ENCODE measurements at regions not wholly inside any gene's neighbourhood (a gene's known extent, or its start where the extent isn't known, plus 50 kb on each side); places are given as distances from the start of the nearest gene placed in this dataset.

GRCh38 chr5:74404574-74405508 is 235.7 kb downstream of the ENC1 start:
- no peak overlapping the region for H2AFZ ChIP-seq (ENCODE audit: low read depth, low read length)
- no peaks in the 10 kb centered on the region for H3K27me3 ChIP-seq (ENCODE audit: insufficient read depth, low read length)
- no peaks in the 10 kb centered on the region for H3K36me3 ChIP-seq (ENCODE audit: insufficient read depth, low read length)
- no peaks in the 10 kb centered on the region for H3K9me3 ChIP-seq (ENCODE audit: low read length)
- H3K4me3 ChIP-seq (ENCODE audit: low read length): no peak overlapping the region
- peaks cover 25% of the 10 kb centered on the region for H3K4me1 ChIP-seq (ENCODE audit: insufficient read depth, low read length)

DNA sequence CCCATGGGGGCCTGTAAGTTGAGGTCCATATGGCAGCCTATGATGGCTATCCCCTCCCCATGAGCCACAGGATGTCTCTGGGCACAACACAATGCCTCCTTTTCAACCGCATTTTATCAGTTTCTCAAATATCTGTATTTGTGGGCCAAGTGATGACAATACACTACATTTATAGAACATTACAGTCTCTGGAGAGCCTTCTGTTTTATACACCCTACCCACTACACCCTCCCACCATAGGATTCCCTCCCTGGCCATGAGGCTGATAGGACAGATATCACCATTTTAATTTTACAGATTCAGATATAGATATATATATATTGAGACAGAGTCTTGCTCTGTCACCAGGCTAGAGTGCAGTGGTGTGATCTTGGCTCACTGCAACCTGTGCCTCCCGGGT is 236.8 kb downstream of the ENC1 start:
- H3K9me3 ChIP-seq (ENCODE audit: low read length): peaks cover 3% of the 10 kb centered on the region
- no peak overlapping the region for H2AFZ ChIP-seq (ENCODE audit: low read depth, low read length)
- peaks cover 25% of the 10 kb centered on the region for H3K4me1 ChIP-seq (ENCODE audit: insufficient read depth, low read length)
- no peak overlapping the region for H3K4me3 ChIP-seq (ENCODE audit: low read length)
- H3K36me3 ChIP-seq (ENCODE audit: insufficient read depth, low read length): no peaks in the 10 kb centered on the region
- no peaks in the 10 kb centered on the region for H3K27me3 ChIP-seq (ENCODE audit: insufficient read depth, low read length)

DNA sequence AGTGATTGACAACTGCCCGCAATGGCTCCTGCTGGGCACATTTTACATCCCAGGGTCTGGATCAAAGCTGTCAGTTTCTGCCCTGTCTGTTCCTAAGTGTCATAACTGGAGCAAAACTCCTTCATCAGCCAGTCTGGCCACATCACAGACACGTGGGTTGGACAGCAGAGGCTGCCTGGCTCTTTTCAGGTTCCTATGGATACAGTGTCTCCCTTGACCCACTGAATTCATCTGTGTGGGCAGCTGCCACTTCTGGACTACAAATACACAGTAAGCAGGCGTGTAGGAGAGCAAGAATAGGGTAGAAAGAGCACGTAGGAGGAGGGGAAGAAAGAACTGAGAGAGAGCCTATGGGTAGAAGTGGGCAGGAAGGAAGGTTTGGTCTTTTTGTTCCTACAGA is 238.0 kb downstream of the ENC1 start:
- Histone ChIP-seq H3K4me3 (ENCODE audit: low read length) (no peak overlapping the region), H3K36me3 (ENCODE audit: insufficient read depth, low read length) (no peaks in the 10 kb centered on the region), H3K9me3 (ENCODE audit: low read length) (peaks cover 3% of the 10 kb centered on the region), H2AFZ (ENCODE audit: low read depth, low read length) (no peak overlapping the region), H3K27me3 (ENCODE audit: insufficient read depth, low read length) (no peaks in the 10 kb centered on the region), H3K4me1 (ENCODE audit: insufficient read depth, low read length) (peaks cover 25% of the 10 kb centered on the region)

GRCh38 chr5:74401946-74402320 is 238.6 kb downstream of the ENC1 start:
- H3K4me3 ChIP-seq (ENCODE audit: low read length): no peak overlapping the region
- peaks cover 3% of the 10 kb centered on the region for H3K9me3 ChIP-seq (ENCODE audit: low read length)
- H2AFZ ChIP-seq (ENCODE audit: low read depth, low read length): no peak overlapping the region
- H3K4me1 ChIP-seq (ENCODE audit: insufficient read depth, low read length): peaks cover 29% of the 10 kb centered on the region
- H3K27me3 ChIP-seq (ENCODE audit: insufficient read depth, low read length): no peaks in the 10 kb centered on the region
- H3K36me3 ChIP-seq (ENCODE audit: insufficient read depth, low read length): no peaks in the 10 kb centered on the region

GRCh38 chr5:74401281-74401945 is 239.1 kb downstream of the ENC1 start:
- peaks cover 34% of the 10 kb centered on the region for H3K4me1 ChIP-seq (ENCODE audit: insufficient read depth, low read length)
- H3K4me3 ChIP-seq (ENCODE audit: low read length): no peak overlapping the region
- no peaks in the 10 kb centered on the region for H3K27me3 ChIP-seq (ENCODE audit: insufficient read depth, low read length)
- no peaks in the 10 kb centered on the region for H3K36me3 ChIP-seq (ENCODE audit: insufficient read depth, low read length)
- H3K9me3 ChIP-seq (ENCODE audit: low read length): peaks cover 3% of the 10 kb centered on the region
- H2AFZ ChIP-seq (ENCODE audit: low read depth, low read length): no peak overlapping the region

GRCh38 chr5:74400067-74400466 is 240.5 kb downstream of the ENC1 start:
- no peaks in the 10 kb centered on the region for H3K36me3 ChIP-seq (ENCODE audit: insufficient read depth, low read length)
- peaks cover 3% of the 10 kb centered on the region for H3K9me3 ChIP-seq (ENCODE audit: low read length)
- no peak overlapping the region for H2AFZ ChIP-seq (ENCODE audit: low read depth, low read length)
- H3K4me1 ChIP-seq (ENCODE audit: insufficient read depth, low read length): peaks cover 35% of the 10 kb centered on the region
- no peak overlapping the region for H3K4me3 ChIP-seq (ENCODE audit: low read length)
- no peaks in the 10 kb centered on the region for H3K27me3 ChIP-seq (ENCODE audit: insufficient read depth, low read length)

DNA sequence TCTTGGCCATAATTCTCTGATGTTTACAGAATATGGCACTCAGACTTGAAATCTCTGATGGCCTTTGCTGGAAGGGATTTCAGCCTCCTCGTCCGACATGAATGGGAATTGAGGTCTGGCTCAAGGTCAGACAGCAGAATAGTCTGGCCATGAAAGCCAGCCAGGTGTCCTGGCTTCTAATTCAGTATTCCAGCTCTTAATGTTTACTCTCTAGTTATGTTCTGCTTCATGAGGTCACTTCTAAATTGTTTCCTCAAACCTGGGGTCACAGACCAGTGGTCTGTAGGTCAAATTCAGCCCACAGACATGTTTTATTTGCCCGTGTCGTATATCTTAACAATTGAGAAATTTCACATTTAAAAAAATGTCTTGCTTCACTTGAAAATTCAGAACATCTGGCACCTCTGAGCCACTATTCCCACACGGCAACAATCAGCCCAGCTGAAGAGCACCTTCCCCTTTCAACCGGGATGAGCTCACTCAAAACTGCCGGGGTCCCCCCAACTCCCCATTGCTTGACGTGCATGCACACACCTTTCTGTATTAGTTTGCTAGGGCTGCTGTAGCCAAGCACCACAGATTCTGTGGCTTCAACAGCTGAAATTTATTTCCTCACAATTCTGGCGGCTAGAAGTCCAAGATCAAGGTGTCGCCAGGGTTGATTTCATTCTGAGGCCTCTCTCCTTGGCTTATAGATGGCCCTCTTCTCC is 243.5 kb downstream of the ENC1 start:
- no peaks in the 10 kb centered on the region for H3K27me3 ChIP-seq (ENCODE audit: insufficient read depth, low read length)
- H2AFZ ChIP-seq (ENCODE audit: low read depth, low read length): no peak overlapping the region
- no peak overlapping the region for H3K4me3 ChIP-seq (ENCODE audit: low read length)
- H3K36me3 ChIP-seq (ENCODE audit: insufficient read depth, low read length): no peaks in the 10 kb centered on the region
- H3K9me3 ChIP-seq (ENCODE audit: low read length): peaks cover 3% of the 10 kb centered on the region
- peaks cover 19% of the 10 kb centered on the region for H3K4me1 ChIP-seq (ENCODE audit: insufficient read depth, low read length)

- H2AFZ ChIP-seq (ENCODE audit: low read depth, low read length): no peak overlapping the region
- peaks cover 10% of the 10 kb centered on the region for H3K4me1 ChIP-seq (ENCODE audit: insufficient read depth, low read length)
- H3K36me3 ChIP-seq (ENCODE audit: insufficient read depth, low read length): no peaks in the 10 kb centered on the region
- no peak overlapping the region for H3K4me3 ChIP-seq (ENCODE audit: low read length)
- H3K9me3 ChIP-seq (ENCODE audit: low read length): peaks cover 3% of the 10 kb centered on the region
- H3K27me3 ChIP-seq (ENCODE audit: insufficient read depth, low read length): no peaks in the 10 kb centered on the region
These were observed 245.3 kb downstream of the ENC1 start for GRCh38 chr5:74394916-74395880.

- no peaks in the 10 kb centered on the region for H3K27me3 ChIP-seq (ENCODE audit: insufficient read depth, low read length)
- H2AFZ ChIP-seq (ENCODE audit: low read depth, low read length): no peak overlapping the region
- H3K36me3 ChIP-seq (ENCODE audit: insufficient read depth, low read length): no peaks in the 10 kb centered on the region
- peaks cover 3% of the 10 kb centered on the region for H3K9me3 ChIP-seq (ENCODE audit: low read length)
- H3K4me1 ChIP-seq (ENCODE audit: insufficient read depth, low read length): peaks cover 10% of the 10 kb centered on the region
- no peak overlapping the region for H3K4me3 ChIP-seq (ENCODE audit: low read length)
These were observed 246.0 kb downstream of the ENC1 start for GRCh38 chr5:74394528-74394915.

DNA sequence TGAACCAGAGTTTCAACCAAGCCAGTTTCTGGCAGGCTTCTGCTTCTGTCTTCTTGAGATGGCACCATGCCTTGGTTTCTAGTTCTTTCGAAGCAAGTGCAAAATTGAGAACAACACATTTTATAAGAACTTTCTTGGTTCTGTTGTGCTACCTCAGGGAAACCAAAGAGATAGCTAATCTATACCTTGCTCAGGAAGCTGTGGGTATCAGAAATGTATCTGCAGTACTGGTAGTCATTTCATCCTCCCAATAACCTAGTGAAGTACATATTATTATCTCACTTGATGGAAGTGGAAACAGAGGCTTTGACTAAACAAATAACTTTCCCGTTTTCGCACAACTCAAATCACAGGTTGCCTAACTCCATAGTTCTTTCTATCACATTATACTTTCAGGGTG is 246.6 kb downstream of the ENC1 start:
- Histone ChIP-seq H3K27me3 (ENCODE audit: insufficient read depth, low read length) (no peaks in the 10 kb centered on the region), H3K4me3 (ENCODE audit: low read length) (no peak overlapping the region), H2AFZ (ENCODE audit: low read depth, low read length) (no peak overlapping the region), H3K9me3 (ENCODE audit: low read length) (no peaks in the 10 kb centered on the region), H3K36me3 (ENCODE audit: insufficient read depth, low read length) (no peaks in the 10 kb centered on the region), H3K4me1 (ENCODE audit: insufficient read depth, low read length) (peaks cover 10% of the 10 kb centered on the region)

DNA sequence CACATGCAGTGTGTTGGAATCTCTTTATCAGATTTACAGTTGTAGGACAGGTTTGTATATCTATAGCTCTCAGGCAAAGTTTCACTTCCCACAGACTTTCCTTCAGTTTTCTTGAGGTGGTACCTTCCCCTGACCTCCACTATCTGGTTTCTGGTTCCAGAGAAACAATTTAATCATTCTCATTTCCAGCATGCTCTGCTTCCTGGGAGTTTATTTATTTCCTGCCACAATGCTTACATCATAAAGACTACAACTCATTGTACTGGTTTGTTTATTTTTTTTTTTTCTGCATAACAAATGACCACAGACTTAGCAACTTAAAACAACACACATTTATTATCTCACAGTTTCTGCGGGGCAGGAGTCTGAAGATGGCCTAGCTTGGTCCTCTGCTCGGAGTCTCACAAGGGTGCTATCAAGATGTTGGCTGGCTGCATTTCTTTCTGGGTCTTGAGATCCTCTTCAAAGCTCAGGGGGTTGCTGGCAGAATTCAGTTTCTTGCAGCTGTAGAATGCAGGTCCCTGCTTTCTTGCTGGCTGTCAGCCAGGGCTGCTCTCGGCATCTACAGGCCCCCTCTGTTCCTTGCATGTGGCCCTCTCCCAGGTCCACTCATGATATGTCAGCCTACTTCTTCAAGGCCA is 247.7 kb downstream of the ENC1 start:
- Histone ChIP-seq H3K4me3 (ENCODE audit: low read length) (no peak overlapping the region), H3K4me1 (ENCODE audit: insufficient read depth, low read length) (peaks cover 10% of the 10 kb centered on the region), H2AFZ (ENCODE audit: low read depth, low read length) (no peak overlapping the region), H3K36me3 (ENCODE audit: insufficient read depth, low read length) (no peaks in the 10 kb centered on the region), H3K27me3 (ENCODE audit: insufficient read depth, low read length) (no peaks in the 10 kb centered on the region), H3K9me3 (ENCODE audit: low read length) (no peaks in the 10 kb centered on the region)

DNA sequence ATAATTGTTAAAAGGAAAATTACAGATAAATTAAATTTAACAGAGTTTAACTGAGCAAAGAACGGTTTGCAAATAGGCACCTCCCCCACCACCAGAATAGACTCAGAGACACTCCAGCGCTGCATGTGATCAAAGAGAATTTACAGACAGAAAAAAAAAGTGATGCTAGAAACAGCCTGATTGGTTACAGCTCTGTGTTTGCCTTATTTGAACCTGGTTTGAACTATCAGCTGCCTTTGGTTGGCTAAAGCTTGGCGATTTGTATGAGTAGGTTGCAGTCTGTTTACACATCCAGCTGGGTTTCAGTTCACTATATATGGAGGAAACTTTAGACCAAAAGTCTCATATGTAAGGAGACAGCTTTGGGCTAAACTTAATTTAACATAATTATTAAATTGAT is 249.1 kb downstream of the ENC1 start:
- H3K4me1 ChIP-seq (ENCODE audit: insufficient read depth, low read length): peaks cover under 1% of the 10 kb centered on the region
- no peak overlapping the region for H3K4me3 ChIP-seq (ENCODE audit: low read length)
- no peaks in the 10 kb centered on the region for H3K9me3 ChIP-seq (ENCODE audit: low read length)
- H3K27me3 ChIP-seq (ENCODE audit: insufficient read depth, low read length): no peaks in the 10 kb centered on the region
- H2AFZ ChIP-seq (ENCODE audit: low read depth, low read length): no peak overlapping the region
- no peaks in the 10 kb centered on the region for H3K36me3 ChIP-seq (ENCODE audit: insufficient read depth, low read length)

All from neuron (in vitro differentiated cells).